ENCODE measurements at regions not wholly inside any gene's neighbourhood (a gene's known extent, or its start where the extent isn't known, plus 50 kb on each side); places are given as distances from the start of the nearest gene placed in this dataset.

- TF ChIP-seq, protein P1, sequence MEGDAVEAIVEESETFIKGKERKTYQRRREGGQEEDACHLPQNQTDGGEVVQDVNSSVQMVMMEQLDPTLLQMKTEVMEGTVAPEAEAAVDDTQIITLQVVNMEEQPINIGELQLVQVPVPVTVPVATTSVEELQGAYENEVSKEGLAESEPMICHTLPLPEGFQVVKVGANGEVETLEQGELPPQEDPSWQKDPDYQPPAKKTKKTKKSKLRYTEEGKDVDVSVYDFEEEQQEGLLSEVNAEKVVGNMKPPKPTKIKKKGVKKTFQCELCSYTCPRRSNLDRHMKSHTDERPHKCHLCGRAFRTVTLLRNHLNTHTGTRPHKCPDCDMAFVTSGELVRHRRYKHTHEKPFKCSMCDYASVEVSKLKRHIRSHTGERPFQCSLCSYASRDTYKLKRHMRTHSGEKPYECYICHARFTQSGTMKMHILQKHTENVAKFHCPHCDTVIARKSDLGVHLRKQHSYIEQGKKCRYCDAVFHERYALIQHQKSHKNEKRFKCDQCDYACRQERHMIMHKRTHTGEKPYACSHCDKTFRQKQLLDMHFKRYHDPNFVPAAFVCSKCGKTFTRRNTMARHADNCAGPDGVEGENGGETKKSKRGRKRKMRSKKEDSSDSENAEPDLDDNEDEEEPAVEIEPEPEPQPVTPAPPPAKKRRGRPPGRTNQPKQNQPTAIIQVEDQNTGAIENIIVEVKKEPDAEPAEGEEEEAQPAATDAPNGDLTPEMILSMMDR (IDR thresholded peaks at IDR 0.05), result no peak
- Mint-ChIP-seq H3K27me3 (ENCODE audit: unreplicated experiment) (no peaks in the 10 kb centered on the region), H3K9me3 (ENCODE audit: unreplicated experiment) (no peaks in the 10 kb centered on the region), H3K27ac (ENCODE audit: unreplicated experiment) (no peak overlapping the region), H3K4me1 (ENCODE audit: unreplicated experiment) (peaks cover 21% of the 10 kb centered on the region), H3K36me3 (ENCODE audit: unreplicated experiment) (no peaks in the 10 kb centered on the region), H3K4me3 (ENCODE audit: unreplicated experiment) (no peak overlapping the region)
- no peak for DNase-seq (ENCODE audit: extremely low spot score, unreplicated experiment)
Measured at GRCh38 chr9:109910671-109911518, 130.9 kb downstream of the PALM2AKAP2 start.

DNA sequence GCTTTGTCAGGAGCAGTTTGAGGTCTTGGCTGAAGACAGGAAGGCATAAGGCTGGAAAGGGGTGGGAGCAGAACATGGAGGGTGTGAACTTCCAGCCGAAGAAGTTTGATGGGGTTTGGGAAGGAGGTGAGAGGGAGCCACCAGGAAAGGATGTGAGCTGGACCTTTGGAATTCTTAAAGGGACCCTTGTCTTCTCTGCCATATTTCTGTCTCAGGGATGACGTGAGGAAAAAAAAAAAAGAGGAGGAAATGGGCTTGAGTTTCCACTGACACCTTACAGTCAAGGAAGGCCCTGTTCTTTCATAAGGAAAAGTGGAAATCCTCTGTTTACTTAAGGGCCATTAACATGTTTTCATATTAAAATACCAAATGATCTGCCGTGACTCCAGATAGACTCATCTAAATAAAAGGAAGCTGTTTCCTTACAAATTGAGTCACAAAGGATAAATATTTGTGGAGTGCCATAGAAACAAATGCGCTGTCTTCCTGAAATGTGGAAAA, 132.1 kb downstream of the PALM2AKAP2 start:
- DNase-seq (ENCODE audit: extremely low spot score, unreplicated experiment), result no peak
- Mint-ChIP-seq H3K36me3 (ENCODE audit: unreplicated experiment) (no peaks in the 10 kb centered on the region), H3K27ac (ENCODE audit: unreplicated experiment) (no peak overlapping the region), H3K9me3 (ENCODE audit: unreplicated experiment) (no peaks in the 10 kb centered on the region), H3K4me3 (ENCODE audit: unreplicated experiment) (no peak overlapping the region), H3K27me3 (ENCODE audit: unreplicated experiment) (no peaks in the 10 kb centered on the region), H3K4me1 (ENCODE audit: unreplicated experiment) (peaks cover 18% of the 10 kb centered on the region)
- TF ChIP-seq, protein P1 (IDR thresholded peaks at IDR 0.05), result no peak

GRCh38 chr9:109912726-109913460, 132.9 kb downstream of the PALM2AKAP2 start:
- no peak for DNase-seq (ENCODE audit: extremely low spot score, unreplicated experiment)
- Mint-ChIP-seq H3K4me1 (ENCODE audit: unreplicated experiment) (peaks cover 16% of the 10 kb centered on the region), H3K27ac (ENCODE audit: unreplicated experiment) (no peak overlapping the region), H3K4me3 (ENCODE audit: unreplicated experiment) (no peak overlapping the region), H3K36me3 (ENCODE audit: unreplicated experiment) (no peaks in the 10 kb centered on the region), H3K27me3 (ENCODE audit: unreplicated experiment) (no peaks in the 10 kb centered on the region), H3K9me3 (ENCODE audit: unreplicated experiment) (no peaks in the 10 kb centered on the region)
- TF ChIP-seq, protein P1 (IDR thresholded peaks at IDR 0.05), result no peak

- Mint-ChIP-seq H3K4me1 (ENCODE audit: unreplicated experiment) (peaks cover 21% of the 10 kb centered on the region), H3K27me3 (ENCODE audit: unreplicated experiment) (no peaks in the 10 kb centered on the region), H3K36me3 (ENCODE audit: unreplicated experiment) (no peaks in the 10 kb centered on the region), H3K27ac (ENCODE audit: unreplicated experiment) (no peak overlapping the region), H3K4me3 (ENCODE audit: unreplicated experiment) (no peak overlapping the region), H3K9me3 (ENCODE audit: unreplicated experiment) (no peaks in the 10 kb centered on the region)
- TF ChIP-seq, protein P1 (IDR thresholded peaks at IDR 0.05), result no peak
- no peak for DNase-seq (ENCODE audit: extremely low spot score, unreplicated experiment)
Measured at GRCh38 chr9:109913461-109913810, 133.4 kb downstream of the PALM2AKAP2 start.

Measured in osteocyte (in vitro differentiated cells).